GM21367 (cell line): ENCODE measurements at regions not wholly inside any gene's neighbourhood (a gene's known extent, or its start where the extent isn't known, plus 50 kb on each side); places are given as distances from the start of the nearest gene placed in this dataset.
"Not testable (repeated sequence)": the region's sequence is repeated elsewhere in the genome, so short reads cannot be mapped to it uniquely, and the experiment has no call there.

ENCODE experiments used
- ATAC-seq: cut with Tn5 transposase; IDR thresholded peaks from one replicate; pipeline ENCODE4 v1.9.1; 2021; ENCODE audit not compliant: unreplicated experiment

DNA sequence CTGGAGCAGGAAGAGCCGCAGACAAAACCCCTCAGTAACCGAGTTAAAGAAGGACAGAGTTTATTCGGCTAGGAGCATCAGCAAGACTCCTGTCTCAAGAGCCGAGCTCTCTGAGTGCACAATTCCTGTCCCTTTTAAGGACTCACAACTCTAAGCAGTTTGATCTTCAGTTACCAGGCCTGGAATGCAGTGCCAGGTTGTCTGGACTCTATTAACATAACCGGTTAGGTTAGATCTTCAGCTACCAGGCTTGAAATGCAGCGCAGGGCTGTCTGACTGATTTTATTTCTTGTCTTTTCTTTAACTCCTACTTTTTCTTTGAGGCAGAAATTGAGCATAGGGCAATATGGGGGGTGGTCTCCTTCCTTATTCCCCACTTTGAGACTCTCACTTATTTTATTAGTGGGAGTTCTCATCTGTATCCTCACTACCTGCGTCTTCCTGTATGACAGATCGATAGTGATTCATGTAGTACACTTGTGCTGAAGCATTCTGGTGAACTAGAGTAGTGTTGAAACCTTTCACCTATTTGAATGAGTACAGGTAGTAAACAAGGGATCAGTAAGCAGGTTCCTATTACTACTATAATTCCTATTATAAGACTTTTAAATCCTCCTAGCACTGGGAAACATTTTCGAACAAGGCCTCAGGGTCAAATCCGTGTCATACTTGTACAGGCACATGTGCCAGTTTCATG lies 325.0 kb downstream of the CGGBP1 start:
- no peak for ATAC-seq

DNA sequence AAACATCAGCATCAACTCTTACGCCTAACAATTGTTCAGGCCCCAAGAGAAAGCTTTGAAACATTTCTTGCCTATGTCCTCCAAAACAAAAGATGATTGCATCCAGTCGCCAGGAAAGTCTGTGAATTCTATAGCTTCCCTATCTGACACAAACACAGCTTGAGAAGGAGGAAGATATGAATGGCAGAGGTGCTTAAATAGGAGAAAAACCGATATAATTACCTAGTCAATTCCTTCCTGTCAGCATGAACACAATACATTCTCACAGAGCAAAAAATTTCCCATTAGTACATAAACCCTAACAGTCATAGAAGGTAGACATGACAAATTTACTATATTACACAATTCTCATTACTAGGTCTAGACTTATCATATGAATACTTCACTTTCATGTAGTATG lies 326.5 kb downstream of the CGGBP1 start:
- no peak for ATAC-seq

DNA sequence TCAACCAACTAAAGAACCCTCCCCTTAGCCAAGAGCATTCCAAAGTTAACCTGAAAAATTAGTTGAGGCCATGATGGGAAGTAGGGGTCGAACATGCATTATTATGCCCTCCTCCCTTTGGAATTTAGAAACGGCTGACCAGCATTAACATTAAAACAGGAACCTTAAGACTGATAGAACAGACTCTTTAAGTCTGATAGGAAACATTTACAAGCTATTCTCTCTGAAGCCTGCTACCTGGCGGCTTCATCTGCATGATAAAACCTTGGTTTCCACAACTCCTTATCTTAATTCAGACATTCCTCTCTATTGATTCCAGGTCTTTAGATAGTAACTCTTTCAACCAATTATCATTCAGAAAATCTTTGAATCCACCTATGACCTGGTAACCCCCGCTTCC lies 331.0 kb downstream of the CGGBP1 start:
- ATAC-seq: no peak

DNA sequence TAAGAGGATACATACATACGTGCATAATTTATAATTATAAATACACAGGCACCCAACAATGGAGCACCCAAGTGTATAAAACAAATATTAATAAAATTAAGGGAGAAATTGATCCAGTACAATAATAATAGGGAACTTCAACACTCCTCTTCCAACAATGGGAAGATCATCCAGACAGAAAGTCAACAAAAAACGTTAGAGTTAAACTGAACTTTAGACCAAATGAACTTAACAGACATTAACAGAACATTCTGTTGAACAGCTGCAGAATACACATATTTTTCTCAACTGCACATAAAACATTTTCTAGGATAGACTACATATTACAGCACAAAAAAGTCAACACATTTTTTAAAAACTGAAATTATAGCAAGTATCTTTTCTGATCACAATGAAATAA lies 339.7 kb downstream of the CGGBP1 start:
- no peak for ATAC-seq

DNA sequence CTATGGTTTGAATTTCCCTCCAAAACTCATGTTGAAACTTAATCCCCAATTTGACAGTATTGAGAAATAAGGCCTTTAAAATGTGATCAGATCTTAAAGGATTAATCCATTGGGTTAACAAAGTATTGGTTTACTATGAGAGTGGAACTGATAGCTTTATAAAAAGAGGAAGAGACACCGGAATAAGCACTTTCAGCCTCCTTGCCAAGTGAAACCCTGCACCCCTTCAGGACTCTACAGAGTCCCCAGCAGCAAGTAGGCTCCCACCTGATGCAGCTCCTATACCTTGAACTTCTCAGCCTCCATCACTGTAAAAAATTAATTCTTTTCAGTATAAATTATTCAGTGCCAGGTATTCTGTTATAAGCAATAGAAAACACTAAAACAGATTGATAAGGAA lies 348.3 kb downstream of the CGGBP1 start:
- ATAC-seq: no peak

DNA sequence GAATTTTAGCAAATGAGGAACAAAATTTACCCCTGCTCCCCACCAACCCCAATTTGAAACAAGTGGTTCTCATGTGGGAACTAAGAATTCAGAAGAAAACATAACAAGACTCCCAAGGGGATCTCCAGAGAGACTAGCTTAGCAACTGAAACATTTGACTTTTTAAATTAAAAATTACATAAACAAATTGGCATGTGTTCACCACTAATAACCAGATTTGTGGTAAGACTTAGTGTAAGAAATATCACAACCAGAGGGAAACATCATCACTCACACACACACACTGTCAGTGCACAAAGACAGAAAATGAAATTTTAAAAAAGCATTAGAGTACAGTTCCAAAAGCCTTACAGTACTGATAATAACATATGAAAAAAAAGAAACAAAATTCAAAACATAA lies 348.8 kb downstream of the CGGBP1 start:
- no peak for ATAC-seq

DNA sequence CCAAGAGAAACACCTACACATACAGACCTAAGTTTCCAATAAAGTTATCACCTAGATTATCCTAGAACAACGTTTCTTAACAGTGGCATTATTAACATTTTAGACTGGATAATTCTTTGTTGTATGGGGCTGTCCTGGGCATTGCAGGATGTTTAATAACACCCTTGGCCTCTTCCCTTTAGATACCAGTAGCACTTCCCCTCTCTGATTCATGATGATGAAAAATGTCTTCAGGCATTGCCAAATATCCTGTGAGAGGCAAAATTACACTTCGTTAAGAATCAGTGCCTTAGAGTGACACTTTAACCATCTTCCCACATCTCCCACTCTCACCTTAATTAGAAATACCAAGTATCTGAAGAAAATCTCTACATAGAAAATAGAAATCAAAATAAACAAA lies 352.6 kb downstream of the CGGBP1 start:
- ATAC-seq: no peak

DNA sequence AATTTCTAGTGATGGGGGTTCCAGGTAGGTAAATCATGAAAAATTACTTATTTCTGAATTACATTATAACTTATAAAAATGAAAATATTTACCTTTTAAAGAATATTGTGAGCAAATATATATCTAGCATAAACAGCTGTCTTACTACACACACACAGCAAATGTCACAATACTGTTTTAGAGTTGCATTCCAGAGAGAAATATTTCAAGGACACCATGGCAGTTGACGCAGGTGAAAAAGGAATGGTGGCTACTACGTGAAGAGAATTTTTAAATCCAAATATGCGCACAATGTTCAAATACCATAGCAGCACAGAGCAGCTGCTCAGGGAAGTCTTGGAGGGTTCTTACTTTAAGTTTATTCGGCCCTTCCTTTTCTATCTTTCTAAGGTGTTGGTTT lies 356.2 kb downstream of the CGGBP1 start:
- no peak for ATAC-seq

DNA sequence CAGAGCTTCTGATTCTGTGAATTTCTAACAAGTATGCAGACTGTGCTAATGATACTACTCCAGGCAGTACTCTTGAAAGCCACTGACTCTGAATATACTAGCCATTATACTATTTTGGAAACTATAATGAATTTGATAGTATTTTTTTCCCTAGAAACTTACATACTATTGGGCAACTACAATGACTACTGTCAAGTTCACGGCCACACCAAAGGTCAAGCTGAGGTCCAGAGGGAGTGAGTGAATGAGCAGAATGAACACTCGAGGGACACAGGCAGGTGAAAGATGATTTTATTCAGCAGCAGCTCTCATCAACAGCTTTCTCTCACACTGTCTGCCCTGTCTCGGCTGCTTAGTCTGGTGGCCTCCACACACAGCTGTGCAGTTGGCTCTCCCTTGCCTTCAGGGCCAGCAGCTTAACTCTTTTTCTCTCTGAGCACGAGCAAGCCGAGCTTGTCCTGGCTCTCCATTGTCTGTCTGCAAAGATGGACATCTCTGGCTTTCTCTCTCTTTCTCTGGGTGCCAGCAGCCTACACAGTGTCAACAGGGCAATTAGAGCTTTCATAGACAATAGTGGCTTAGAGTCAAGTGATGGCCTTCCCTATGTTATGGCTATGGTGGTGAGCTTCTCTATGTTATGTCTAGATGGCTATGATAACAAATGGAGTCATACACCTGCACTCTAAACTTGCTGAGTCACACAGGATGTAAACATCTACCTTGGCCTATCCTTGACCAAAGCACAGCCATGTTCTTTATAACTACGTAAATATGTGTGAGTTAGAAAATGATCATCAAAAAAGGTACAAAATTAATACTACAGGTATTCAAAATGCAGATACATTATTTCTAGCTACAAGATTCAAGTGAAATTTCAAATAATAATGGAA lies 362.4 kb downstream of the CGGBP1 start:
- no peak for ATAC-seq

DNA sequence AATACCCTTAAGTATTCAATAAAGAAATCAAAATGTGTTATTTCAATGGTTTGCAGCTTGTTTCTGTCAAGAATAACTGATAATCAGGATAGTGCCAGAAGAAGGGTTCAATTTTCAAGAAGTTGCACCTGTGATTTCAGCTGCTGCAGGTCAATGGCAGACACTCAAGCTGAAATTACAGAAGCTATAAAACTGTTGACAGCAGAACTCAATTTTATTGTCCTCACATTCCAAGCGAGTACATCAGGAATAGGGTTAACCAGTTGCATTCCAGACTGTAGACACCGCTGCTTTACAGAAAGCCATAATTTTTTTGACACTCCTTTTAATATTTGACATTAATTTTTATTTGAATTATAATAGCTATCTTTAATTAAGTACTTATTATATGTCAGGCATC lies 364.1 kb downstream of the CGGBP1 start:
- no peak for ATAC-seq

DNA sequence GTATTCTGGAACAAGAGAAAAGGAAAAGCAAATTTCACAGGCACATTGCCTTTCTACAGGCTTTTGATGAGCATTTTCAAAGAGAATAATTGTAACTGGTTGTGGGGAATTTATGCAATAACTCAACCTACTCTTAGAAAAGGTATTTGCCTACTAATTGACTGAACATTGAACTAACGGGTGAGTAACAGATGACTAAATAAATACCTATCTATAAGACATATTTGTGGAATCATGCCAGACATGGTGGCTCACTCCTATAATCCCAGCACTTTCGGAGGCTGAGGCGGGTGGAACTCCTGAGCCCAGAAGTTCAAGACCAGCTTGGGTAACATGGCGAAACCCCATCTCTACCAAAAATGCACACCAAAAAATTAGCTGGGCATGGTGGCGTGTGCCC lies 367.7 kb downstream of the CGGBP1 start:
- no peak for ATAC-seq

DNA sequence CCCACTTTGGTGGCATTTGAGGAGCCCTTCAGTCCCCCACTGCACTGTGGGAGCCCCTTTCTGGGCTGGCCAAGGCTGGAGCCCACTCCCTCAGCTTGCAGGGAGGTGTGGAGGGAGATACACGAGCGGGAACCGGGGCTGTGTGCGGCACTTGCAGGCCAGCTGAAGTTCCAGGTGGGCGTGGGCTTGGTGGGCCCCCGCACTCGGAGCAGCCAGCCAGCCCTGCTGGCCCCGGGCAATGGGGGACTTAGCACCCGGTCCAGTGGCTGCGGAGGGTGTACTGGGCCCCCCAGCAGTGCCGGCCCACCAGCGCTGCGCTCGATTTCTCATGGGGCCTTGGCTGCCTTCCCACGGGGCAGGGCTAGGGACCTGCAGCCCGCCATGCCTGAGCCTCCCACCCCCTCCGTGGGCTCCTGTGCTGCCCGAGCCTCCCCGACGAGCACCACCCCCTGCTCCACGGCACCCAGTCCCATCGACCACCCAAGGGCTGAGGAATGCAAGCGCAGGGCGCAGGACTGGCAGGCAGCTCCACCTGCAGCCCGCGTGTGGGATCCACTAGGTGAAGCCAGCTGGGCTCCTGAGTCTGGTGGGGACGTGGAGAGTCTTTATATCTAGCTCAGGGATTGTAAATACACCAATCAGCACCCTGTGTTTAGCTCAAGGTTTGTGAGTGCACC lies 379.7 kb downstream of the CGGBP1 start:
- not testable (repeated sequence) for ATAC-seq

DNA sequence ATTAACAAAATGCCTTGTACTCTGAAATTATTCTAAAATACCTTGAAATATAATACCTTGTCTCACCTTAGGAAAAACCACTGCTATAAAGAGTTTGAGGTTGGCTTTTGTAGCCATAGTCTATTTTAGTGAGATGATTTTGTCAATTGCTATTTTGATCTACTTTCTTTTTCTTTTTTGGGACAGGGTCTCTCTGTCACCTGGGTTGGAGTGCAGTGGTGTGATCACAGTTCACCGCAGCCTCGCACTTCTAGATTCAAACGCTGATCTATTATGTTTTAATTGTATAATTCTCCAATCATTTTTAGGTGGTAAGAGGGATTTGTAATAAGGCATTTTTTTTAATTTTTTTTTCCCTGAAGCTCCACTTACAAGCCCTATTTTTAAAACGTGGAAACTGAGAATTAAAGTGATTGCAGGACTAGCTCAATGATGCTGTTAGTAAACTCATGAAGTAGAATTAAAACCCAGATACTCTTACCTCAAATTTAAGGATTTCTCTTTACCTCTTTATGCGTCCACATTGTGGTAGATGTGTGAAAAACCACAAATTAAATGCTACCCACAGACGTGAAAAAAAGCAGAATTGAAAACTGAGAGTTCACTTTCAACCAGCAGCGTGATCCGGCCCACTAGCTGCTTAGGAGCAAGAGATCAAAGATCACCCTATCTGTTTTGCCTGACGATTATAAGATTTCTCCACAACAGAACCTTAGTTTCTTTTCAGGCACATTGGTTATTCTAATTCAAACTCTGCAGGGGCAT lies 384.2 kb downstream of the CGGBP1 start:
- peak; percentile 99 for ATAC-seq

DNA sequence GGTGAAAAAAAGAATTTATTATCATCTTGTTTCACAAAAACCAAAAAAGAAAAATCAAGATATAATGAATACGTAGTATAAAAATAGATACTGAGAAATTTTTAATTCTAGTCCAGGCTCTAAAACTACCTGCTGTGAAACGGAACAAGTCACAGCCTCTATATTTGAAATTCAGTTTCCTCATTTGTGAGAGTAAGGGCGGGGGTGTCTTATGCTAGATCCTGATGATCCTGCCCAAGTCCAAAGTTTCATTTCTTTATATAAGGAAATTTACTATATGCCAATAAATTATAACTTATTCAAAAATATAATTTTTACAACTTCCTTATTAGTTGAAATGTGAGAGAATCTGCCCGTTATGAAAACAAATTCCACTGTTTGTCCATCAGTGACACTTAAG lies 385.7 kb downstream of the CGGBP1 start:
- no peak for ATAC-seq

DNA sequence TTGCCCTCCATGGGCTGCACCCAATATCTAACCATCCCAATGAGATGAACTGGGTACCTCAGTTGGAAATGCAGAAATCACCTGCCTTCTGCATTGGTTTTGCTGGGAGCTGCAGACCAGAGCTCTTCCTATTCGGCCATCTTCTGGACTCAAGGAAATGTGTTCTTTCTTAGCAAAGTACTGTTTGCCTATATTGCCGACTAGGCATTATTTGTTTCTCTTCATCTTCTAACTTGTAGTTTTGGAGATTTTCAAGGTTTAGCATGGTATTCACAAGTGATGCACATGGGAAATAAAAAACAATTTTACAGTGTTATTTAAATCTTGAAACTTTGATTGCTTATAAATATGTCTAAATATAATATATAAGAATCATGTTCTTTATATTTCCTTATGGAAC lies 377.8 kb upstream of the POU1F1 start:
- no peak for ATAC-seq

DNA sequence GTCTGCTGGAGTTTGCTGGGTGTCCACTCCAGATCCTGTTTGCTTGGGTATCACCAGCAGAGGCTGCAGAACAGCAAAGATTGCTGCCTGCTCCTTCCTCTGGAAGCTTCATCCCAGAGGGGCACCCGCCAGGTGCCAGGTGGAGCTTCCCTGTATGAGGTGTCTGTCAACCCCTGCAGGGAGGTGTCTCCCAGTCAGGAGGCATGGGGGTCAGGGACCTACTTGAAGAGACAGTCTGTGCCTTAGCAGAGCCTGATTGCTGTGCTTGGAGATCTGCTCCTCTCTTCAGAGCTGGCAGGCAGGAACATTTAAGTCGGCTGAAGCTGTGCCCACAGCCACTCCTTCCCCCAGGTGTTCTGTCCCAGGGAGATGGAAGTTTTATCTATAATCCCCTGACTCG lies 376.8 kb upstream of the POU1F1 start:
- not testable (repeated sequence) for ATAC-seq

DNA sequence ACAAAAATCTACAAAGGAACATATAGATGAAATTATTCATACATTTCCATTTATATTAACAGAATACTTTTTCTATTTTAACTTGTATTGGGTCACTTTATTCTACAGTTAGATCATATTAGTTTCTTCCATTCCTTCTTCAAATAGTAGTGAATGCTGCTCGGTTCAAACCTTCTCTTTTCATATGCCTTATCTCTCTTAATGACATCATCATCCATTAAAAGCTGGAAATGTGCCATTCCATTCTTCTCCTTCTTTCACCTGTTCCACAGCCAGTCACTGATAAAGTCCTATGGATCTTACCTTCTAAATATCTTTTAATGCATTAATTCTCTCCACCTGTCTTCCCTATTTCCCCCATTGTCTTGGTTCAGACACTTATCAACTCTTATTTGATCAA lies 358.0 kb upstream of the POU1F1 start:
- no peak for ATAC-seq

DNA sequence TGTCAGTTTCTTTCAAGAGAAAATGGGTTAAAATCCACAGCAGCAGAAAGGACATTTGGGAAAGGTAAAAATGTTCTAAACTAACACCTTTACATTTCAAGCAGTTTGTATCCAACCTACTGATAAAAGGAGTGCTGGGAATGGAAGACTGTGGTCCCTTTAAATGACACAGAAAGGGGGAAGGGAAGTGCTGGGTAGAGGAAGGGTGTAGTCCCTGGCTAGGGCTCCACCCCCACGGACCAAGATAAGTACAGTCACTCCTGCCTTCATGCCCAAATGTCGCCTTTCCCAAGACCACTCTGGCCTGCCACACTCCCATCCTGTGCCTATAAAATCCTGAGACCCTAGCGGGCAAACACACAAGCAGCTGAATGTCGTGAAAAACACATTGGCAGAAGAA lies 350.9 kb upstream of the POU1F1 start:
- no peak for ATAC-seq

DNA sequence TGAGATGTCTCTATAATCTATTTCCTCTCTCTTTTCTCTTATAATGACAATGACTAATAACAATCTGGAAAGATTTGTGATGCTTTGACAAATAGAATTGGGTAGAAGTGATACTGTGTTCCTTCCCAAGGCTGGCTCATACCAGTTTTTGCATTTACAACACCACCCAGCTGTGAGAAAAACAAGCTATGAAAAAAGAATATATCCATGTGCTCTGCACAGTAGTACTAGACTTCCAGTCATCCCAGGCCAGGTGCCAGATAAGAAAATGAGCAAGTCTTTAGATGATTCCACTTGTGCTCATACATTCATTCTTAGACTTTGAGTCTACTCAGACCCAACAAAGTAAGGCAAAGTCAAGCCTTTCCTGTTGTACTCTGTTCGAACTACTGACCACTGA lies 350.2 kb upstream of the POU1F1 start:
- no peak for ATAC-seq

DNA sequence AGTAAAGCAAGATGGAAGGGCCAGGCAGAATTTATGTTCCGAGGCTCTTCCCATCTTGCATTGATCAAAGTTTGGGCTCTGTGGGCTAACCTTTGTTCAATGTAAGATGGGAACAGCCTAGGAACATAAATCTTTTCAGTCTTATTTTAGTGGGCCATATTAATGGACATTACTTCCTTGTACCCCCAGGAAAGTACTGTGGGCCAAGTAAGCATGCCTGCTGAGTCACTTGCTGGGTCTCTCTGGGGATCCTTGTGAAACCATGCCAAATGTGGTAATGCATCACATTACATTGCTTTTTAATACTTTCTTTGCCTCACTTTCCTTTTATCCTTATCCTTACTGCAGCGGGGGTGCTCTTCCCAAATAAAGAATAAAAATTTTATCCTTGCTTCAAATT lies 349.5 kb upstream of the POU1F1 start:
- no peak for ATAC-seq

DNA sequence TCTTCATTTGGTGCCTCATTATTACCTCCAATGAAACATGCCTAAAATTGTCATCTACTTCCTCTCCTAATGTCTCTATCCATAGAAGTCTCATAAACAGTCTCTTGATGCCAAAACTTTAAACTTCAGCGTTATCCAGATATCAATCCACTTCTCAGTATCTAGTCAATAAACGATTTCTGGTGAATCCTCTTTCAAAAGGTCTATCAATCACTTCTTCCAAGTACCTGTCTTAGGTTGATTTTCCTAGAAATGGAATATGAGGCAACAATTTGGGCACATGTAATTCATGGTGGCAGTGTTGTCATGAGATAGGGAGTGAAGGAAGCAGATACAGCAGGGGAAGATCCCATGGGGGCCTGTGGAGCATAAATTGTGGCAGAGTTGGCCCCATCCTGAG lies 348.5 kb upstream of the POU1F1 start:
- ATAC-seq: no peak
